ENCODE measurements at regions not wholly inside any gene's neighbourhood (a gene's known extent, or its start where the extent isn't known, plus 50 kb on each side); places are given as distances from the start of the nearest gene placed in this dataset.
A peak's percentile ranks its signal among the peaks of the same experiment; 100 is the strongest.

GRCh38 chr6:62819640-62820039 is 391.6 kb upstream of the FKBP1C start:
- H3K36me3 ChIP-seq: no peaks in the 10 kb centered on the region
- no peaks in the 10 kb centered on the region for H3K4me1 ChIP-seq
- no peak for TF ChIP-seq CTCF (IDR thresholded peaks at IDR 0.05)
- peaks cover 0 to 18% of the 10 kb centered on the region in 2 donors for H3K9me3 ChIP-seq
- no peaks in the 10 kb centered on the region for H3K27me3 ChIP-seq
- intact Hi-C loops (cut with DNase I): no loop called here
- no peak overlapping the region for H3K4me3 ChIP-seq
- peak; percentile 40 for ATAC-seq
- H3K27ac ChIP-seq: no peak overlapping the region
- DNase-seq: peak in 1 of 4 donors; percentile 14

DNA sequence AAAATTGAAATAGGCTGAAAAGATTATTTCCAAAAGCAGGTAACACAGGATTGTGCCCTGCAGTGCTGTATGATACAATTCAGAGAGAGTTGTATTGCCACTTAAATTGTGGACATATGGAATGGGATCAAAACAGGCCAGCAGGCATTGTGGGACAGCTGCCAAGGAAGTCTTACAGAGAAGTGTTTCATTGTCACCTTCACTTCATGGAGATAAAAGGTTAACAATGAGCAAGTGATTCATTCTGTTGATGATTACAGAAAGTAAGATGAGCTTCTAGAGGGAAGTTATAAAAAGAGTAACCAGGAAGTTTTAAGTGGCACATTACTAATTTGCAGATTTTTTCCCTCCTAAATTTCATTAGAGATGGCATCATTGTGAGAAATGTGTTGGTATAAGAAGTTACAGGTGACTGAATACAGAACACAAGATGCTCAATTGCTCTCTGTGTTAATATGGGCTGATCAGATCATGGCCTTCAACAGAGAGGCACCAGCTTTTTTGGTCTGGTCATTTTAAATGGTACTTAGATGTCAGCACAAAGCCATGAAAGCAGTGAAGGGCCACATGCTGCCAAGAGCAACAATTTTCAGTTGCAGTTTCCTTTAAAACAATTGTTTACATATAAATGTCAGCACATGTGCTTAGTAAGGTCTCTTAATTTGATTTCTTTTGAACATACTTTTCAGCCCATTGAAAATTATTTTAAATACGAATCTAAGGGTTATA is 402.5 kb upstream of the FKBP1C start:
- Histone ChIP-seq H3K27me3 (no peaks in the 10 kb centered on the region), H3K36me3 (no peaks in the 10 kb centered on the region), H3K27ac (no peak overlapping the region), H3K4me3 (no peak overlapping the region), H3K4me1 (no peaks in the 10 kb centered on the region), H3K9me3 (no peaks in the 10 kb centered on the region)
- ATAC-seq (no peak), DNase-seq (no peak)
- intact Hi-C loops (cut with DNase I): no loop called here
- TF ChIP-seq CTCF (IDR thresholded peaks at IDR 0.05): no peak

DNA sequence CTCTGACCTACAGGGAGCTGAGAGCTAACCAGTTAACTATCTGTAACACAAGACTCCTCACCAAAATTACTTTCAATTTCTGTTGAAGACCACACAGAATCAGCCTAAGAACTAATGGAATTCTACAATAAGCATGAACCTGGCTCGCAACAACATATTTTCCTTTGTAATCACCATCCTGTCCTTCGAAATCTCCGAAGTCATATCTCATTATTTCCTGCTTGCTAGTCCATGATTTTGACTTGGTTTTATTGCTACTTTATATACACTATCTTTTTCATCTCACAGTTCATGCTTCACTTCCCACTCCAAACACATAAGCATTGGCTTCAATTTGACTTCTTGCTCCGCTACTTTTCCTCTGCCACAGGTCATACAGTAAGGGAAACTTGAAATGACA is 405.8 kb upstream of the FKBP1C start:
- H3K9me3 ChIP-seq: peaks cover 0 to 5% of the 10 kb centered on the region in 2 donors
- no peak for ATAC-seq
- TF ChIP-seq CTCF (IDR thresholded peaks at IDR 0.05): no peak
- no peak for DNase-seq
- no peaks in the 10 kb centered on the region for H3K4me1 ChIP-seq
- no peak overlapping the region for H3K27ac ChIP-seq
- no peaks in the 10 kb centered on the region for H3K36me3 ChIP-seq
- intact Hi-C loops (cut with DNase I): no loop called here
- no peak overlapping the region for H3K4me3 ChIP-seq
- no peaks in the 10 kb centered on the region for H3K27me3 ChIP-seq

DNA sequence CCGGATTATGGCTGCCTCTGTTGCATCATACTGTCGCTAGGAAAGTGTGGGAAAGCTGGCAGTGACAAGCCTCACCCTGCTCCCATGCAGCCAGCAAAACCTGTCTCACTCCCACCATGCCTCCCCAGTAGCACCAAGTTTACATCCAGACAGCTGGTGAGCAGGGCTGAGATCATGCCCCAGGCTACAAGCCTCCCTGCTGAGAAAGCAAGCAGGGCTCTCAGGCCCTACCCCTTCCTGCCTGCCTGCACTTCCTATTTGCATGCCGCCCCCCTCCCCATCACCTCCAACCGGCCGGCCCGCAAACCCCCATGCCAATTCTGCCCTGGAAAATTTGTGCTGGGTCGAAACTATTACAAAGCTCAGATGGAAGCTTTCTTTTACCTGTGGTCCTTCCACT is 408.2 kb upstream of the FKBP1C start:
- intact Hi-C loops (cut with DNase I): no loop called here
- Histone ChIP-seq H3K27ac (no peak overlapping the region), H3K36me3 (no peaks in the 10 kb centered on the region), H3K4me3 (no peak overlapping the region), H3K9me3 (peaks cover 0 to 6% of the 10 kb centered on the region in 2 donors), H3K27me3 (no peaks in the 10 kb centered on the region), H3K4me1 (no peaks in the 10 kb centered on the region)
- TF ChIP-seq CTCF (IDR thresholded peaks at IDR 0.05): no peak
- ATAC-seq (no peak), DNase-seq (peak in 1 of 4 donors; percentile 34)

DNA sequence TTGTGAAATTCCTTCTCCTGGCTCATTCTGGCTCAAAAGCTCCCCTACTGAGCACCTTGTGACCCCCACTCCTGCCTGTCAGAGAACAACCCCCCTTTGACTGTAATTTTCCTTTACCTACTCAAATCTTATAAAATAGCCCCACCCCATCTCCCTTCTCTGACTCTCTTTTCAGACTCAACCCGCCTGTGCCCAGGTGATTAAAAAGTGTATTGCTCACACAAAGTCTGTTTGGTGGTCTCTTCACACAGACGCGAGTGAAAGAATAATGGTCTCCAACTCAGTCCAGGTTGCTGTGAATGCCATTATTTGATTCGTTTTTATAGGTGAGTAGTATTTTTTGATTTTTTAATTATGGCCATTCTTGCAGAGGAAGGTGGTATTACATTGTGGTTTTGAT is 414.1 kb upstream of the FKBP1C start:
- intact Hi-C loops (cut with DNase I): no loop called here
- Histone ChIP-seq H3K27me3 (no peaks in the 10 kb centered on the region), H3K27ac (no peak overlapping the region), H3K4me1 (no peaks in the 10 kb centered on the region), H3K36me3 (no peaks in the 10 kb centered on the region), H3K4me3 (no peak overlapping the region), H3K9me3 (peaks cover 0 to 5% of the 10 kb centered on the region in 2 donors)
- DNase-seq (no peak), ATAC-seq (no peak)
- no peak for TF ChIP-seq CTCF (IDR thresholded peaks at IDR 0.05)

Measured in left lung (tissue), 4 donors.